ENCODE measurements at regions not wholly inside any gene's neighbourhood (a gene's known extent, or its start where the extent isn't known, plus 50 kb on each side); places are given as distances from the start of the nearest gene placed in this dataset.

- no peak overlapping the region for H3K27ac ChIP-seq (ENCODE audit: low read depth)
Measured at GRCh38 chr3:61416618-61417017, 144.8 kb upstream of the PTPRG start.

More at GRCh38 chr3:61416618-61417017, 144.8 kb upstream of the PTPRG start:
- Mint-ChIP-seq H3K4me1 (0 out of 3 replicates have a peak, but pooled peaks cover 2% of the 10 kb centered on the region), H3K36me3 (ENCODE audit: low read depth) (no peaks in the 10 kb centered on the region), H3K27ac (no peak overlapping the region), H3K9me3 (no peaks in the 10 kb centered on the region), H3K27me3 (ENCODE audit: insufficient read depth, low read depth, poor library complexity) (no peaks in the 10 kb centered on the region), H3K4me3 (no peak overlapping the region)
- no peaks in the 10 kb centered on the region for H3F3A ChIP-seq (replicated peaks; ENCODE audit: low read depth)
- no peaks in the 10 kb centered on the region for H4K20me1 ChIP-seq (replicated peaks; ENCODE audit: insufficient read depth)
- no peak for TF ChIP-seq ZNF114 (CRISPR knock-in tag; IDR thresholded peaks at IDR 0.05)
- TF ChIP-seq ETS1 (IDR thresholded peaks at IDR 0.05), result no peak
- TF ChIP-seq CTCF (conservative IDR thresholded peaks at IDR 0.05; ENCODE audit: low read depth in 2 of 2), result no peak
- no peak for TF ChIP-seq ZNF462 (CRISPR knock-in tag; IDR thresholded peaks at IDR 0.05)
- TF ChIP-seq JUNB (IDR thresholded peaks at IDR 0.05; ENCODE audit: unreplicated experiment), result no peak
- no peak for TF ChIP-seq REST (IDR thresholded peaks at IDR 0.05; ENCODE audit: unreplicated experiment)
- H2AFZ ChIP-seq, result no peak overlapping the region
- no peak for ATAC-seq
- no peak overlapping the region for H3K4me3 ChIP-seq
- H3K9me2 ChIP-seq (ENCODE audit: insufficient read depth), result peaks cover 5% of the 10 kb centered on the region; the same call in 1 of the 2 replicates
- no peaks in the 10 kb centered on the region for H3K4me1 ChIP-seq (ENCODE audit: insufficient read depth)
- H3K27me3 ChIP-seq (ENCODE audit: insufficient read depth), result no peaks in the 10 kb centered on the region
- no peak overlapping the region for H3K4me2 ChIP-seq
- no peaks in the 10 kb centered on the region for H3K79me2 ChIP-seq (replicated peaks; ENCODE audit: insufficient read depth)
- no peaks in the 10 kb centered on the region for H3K36me3 ChIP-seq (ENCODE audit: insufficient read depth)
- no peak for DNase-seq (ENCODE audit: low spot score)
